ENCODE measurements at regions not wholly inside any gene's neighbourhood (a gene's known extent, or its start where the extent isn't known, plus 50 kb on each side); places are given as distances from the start of the nearest gene placed in this dataset.
"Not testable (repeated sequence)": the region's sequence is repeated elsewhere in the genome, so short reads cannot be mapped to it uniquely, and the experiment has no call there.

DNA sequence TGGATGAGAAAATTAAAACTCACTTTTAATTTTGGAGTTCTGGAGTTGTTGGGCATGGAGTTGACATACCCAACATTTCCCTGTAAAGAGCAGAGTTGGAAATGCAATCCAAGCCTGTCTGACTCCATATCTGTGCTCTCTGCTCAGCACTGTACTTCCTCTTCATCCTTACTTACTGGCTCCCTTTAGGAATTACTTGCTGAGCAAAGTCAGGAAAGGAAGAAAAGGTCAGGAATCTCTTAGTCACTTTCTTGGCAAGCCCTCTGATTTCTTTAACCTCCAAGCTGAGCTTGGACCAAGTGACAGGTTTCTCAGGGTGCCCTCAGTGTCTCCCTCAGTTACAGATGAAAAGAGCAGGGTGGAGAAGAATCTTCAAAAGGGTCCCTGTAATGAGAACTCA is 501.5 kb downstream of the ZIC3 start:
- in situ Hi-C loops (cut with MboI; ENCODE audit: low pct_unique_long_range_greater_than_20kb in 2 of 9, low sequenced_read_pairs in 9 of 9, unreplicated experiment in 9 of 9): no loop called here
- no peak for ATAC-seq (replicated peaks in 6 of 8)
- Histone ChIP-seq H3K4me3 (no peak overlapping the region), H3K4me1 (replicated peaks in 1 of 2) (no peaks in the 10 kb centered on the region), H3K27ac (no peak overlapping the region)

DNA sequence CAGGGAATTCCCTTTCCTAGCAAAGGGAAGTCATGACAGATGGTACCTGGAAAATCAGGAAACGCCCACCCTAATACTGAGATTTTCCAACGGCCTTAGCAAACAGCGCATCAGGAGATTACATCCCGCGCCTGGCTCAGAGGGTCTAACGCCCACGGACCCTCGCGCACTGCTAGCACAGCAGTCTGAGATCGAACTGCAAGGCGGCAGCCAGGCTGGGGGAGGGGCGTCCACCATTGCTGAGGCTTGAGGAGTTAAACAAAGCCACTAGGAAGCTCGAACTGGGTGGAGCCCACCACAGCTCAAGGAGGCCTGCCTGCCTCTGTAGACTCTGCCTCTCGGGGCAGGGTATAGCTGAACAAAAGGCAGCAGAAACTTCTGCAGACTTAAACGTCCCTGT is 507.7 kb downstream of the ZIC3 start:
- 56% methylated on average over 13 of the region's 15 CpGs; no CpG with 5 or more reads in 9 of the 10 experiments for WGBS, 10 experiments
- no peaks in the 10 kb centered on the region for H3K4me1 ChIP-seq (replicated peaks in 1 of 2)
- no peak overlapping the region for H3K27ac ChIP-seq
- no peak overlapping the region for H3K4me3 ChIP-seq
- in situ Hi-C loops (cut with MboI; ENCODE audit: low pct_unique_long_range_greater_than_20kb in 2 of 9, low sequenced_read_pairs in 9 of 9, unreplicated experiment in 9 of 9): no loop called here
- no peak for ATAC-seq (replicated peaks in 6 of 8)

DNA sequence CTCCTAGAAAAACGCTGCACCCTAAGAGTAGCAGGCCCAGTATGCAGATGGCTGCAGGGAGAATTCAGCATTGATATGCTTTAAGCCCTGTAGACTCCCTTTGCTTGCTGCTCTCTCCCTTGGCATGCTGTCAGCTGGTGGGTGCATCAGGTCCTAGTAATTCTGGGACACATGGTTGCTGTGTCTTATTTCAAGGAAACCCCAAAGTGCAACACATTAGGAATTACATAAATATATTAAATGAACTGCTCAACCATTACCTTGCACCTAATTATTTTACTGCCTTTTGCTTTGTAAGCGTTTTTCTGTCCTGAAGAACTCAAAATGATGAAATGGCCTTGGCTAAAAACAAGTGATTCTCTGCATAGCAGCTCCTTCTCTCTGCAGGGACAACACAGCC is 516.3 kb downstream of the ZIC3 start:
- ATAC-seq (replicated peaks in 6 of 8): no peak
- H3K4me1 ChIP-seq (replicated peaks in 1 of 2): no peaks in the 10 kb centered on the region
- H3K27ac ChIP-seq: no peak overlapping the region
- H3K4me3 ChIP-seq: no peak overlapping the region
- in situ Hi-C loops (cut with MboI; ENCODE audit: low pct_unique_long_range_greater_than_20kb in 2 of 9, low sequenced_read_pairs in 9 of 9, unreplicated experiment in 9 of 9): no loop called here
- 0 to 100% (median 42%) methylated on average over 1 to 2 of the region's 2 CpGs; no CpG with 5 or more reads in 6 of the 10 experiments for WGBS, 10 experiments

DNA sequence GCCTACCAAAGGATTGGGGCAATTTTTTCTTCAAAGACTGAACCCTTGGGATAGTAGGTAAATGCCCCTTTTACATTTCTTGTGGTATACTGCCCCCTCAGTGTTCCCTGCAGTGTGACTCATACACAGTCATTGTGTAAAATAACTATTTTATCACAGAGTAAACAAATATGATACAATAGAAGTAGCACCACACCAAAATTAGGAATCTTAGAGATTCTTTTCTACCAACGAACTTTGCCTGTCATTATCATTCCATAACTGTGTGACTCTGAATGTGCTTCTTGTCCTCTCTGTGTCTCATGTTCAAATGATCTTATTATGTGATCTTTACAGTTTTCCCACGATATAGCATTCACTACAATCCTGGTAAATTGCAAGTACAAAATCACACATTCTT is 517.0 kb downstream of the ZIC3 start:
- in situ Hi-C loops (cut with MboI; ENCODE audit: low pct_unique_long_range_greater_than_20kb in 2 of 9, low sequenced_read_pairs in 9 of 9, unreplicated experiment in 9 of 9): no loop called here
- Histone ChIP-seq H3K4me3 (no peak overlapping the region), H3K27ac (no peak overlapping the region), H3K4me1 (replicated peaks in 1 of 2) (no peaks in the 10 kb centered on the region)
- 0 to 100% (median 11%) methylated on average over 1 to 2 of the region's 2 CpGs; no CpG with 5 or more reads in 4 of the 10 experiments for WGBS, 10 experiments
- no peak for ATAC-seq (replicated peaks in 6 of 8)

DNA sequence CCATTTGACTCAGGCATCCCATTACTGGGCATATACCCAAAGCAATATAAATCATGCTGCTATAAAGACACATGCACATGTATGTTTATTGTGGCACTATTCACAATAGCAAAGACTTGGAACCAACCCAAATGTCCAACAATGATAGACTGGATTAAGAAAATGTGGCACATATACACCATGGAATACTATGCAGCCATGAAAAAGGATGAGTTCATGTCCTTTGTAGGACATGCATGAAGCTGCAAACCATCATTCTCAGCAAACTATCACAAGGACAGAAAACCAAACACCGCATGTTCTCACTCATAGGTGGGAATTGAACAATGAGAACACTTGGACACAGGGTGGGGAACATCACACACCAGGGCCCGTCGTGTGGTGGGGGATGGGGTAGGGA is 545.0 kb downstream of the ZIC3 start:
- H3K27ac ChIP-seq; in situ Hi-C loops (cut with MboI; ENCODE audit: low pct_unique_long_range_greater_than_20kb in 2 of 9, low sequenced_read_pairs in 9 of 9, unreplicated experiment in 9 of 9): not testable (repeated sequence)
- WGBS, 10 experiments: 8% methylated on average over 2 of the region's 3 CpGs; no CpG with 5 or more reads in 9 of the 10 experiments

DNA sequence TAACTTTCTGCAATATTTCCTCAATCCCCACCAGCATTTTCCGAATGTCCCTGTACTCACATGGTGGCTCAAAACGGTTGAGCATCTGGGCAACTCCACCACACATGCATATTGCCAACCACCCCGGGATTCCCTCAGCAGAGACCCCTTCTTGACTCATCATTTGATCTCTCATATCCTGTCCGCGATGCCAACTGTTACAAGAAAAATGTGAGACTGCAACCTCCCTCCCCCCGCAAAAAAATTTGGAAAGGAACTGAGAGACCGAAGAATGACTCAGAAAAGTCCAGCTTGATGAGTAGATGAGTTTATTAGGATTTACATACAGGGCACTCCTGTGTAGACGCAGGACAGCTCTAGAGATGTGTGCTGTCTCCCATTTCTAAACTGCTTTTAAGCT is 561.4 kb downstream of the ZIC3 start:
- no peak for ATAC-seq (replicated peaks in 6 of 8)
- 0 to 80% (median 8%) methylated on average over 1 to 8 of the region's 8 CpGs; no CpG with 5 or more reads in 5 of the 10 experiments for WGBS, 10 experiments
- in situ Hi-C loops (cut with MboI; ENCODE audit: low pct_unique_long_range_greater_than_20kb in 2 of 9, low sequenced_read_pairs in 9 of 9, unreplicated experiment in 9 of 9): no loop called here

More for the DNA sequence above, 545.0 kb downstream of the ZIC3 start:
- H3K4me3 ChIP-seq; ATAC-seq (replicated peaks in 6 of 8); H3K4me1 ChIP-seq (replicated peaks in 1 of 2): not testable (repeated sequence)

DNA sequence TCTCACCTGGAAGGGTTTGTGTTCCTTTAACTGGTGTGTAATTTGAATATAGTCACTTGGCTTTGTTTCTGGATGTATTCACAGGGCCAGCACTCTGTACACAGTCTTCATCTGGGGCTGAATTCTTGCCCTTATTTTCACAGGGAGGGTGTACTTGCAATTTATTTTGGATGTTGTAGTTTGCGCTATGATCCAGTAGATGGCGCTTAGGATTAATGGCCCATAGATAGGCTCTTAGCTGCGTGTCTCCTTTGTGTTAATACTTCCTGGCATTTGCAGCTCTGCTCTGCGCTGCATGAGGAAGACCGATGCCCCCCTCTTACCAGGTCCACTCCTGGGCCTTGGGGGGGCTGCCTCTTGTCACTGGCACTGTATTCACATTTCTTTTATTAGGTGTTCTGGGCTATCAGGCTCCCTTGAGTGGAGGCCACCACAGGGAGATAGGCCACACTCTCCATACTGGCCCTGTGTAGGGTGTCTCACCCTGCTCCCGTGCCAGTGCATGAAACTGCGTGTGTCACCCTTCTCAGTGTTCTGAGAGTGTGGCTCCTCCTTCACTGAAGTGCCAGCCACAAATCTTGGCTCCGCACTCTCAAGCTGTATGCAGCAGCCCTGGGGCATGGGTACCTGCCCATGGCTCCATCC is 562.2 kb downstream of the ZIC3 start:
- peak; percentile 59 to 83 (median 72) for ATAC-seq (replicated peaks in 6 of 8)
- no peak overlapping the region for H3K4me3 ChIP-seq
- no peak overlapping the region for H3K27ac ChIP-seq
- H3K4me1 ChIP-seq (replicated peaks in 1 of 2): no peaks in the 10 kb centered on the region
- in situ Hi-C loops (cut with MboI; ENCODE audit: low pct_unique_long_range_greater_than_20kb in 2 of 9, low sequenced_read_pairs in 9 of 9, unreplicated experiment in 9 of 9): no loop called here
- 0 to 40% (median 0%) methylated on average over 3 to 5 of the region's 8 CpGs; no CpG with 5 or more reads in 7 of the 10 experiments for WGBS, 10 experiments

More for the DNA sequence above, 561.4 kb downstream of the ZIC3 start:
- H3K4me1 ChIP-seq (replicated peaks in 1 of 2): no peaks in the 10 kb centered on the region
- H3K4me3 ChIP-seq: no peak overlapping the region
- no peak overlapping the region for H3K27ac ChIP-seq

DNA sequence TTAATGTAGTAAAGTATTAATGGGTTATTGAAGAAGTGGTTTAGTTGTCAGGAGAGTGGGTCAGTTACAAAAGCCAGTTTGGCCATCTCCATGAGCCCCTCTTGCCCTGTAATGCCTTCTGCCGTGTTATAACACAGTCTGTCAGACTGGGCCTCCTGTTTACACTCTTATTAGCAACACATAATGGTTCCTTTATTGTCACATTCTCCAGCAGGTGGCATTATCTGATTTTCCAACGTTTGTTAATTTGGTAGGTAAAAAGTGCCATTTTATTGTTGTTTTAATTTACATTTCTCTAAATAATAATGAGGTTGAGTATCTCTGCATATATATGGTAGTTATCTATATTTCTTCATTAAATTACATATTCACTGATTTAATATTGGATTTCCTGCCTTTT is 560.8 kb downstream of the FGF13 start:
- in situ Hi-C loops (cut with MboI; ENCODE audit: low pct_unique_long_range_greater_than_20kb in 2 of 9, low sequenced_read_pairs in 9 of 9, unreplicated experiment in 9 of 9): no loop called here
- 28% methylated on average over 2 of the region's 2 CpGs; no CpG with 5 or more reads in 9 of the 10 experiments for WGBS, 10 experiments
- Histone ChIP-seq H3K4me3 (no peak overlapping the region), H3K4me1 (replicated peaks in 1 of 2) (no peaks in the 10 kb centered on the region), H3K27ac (no peak overlapping the region)
- ATAC-seq (replicated peaks in 6 of 8): no peak

DNA sequence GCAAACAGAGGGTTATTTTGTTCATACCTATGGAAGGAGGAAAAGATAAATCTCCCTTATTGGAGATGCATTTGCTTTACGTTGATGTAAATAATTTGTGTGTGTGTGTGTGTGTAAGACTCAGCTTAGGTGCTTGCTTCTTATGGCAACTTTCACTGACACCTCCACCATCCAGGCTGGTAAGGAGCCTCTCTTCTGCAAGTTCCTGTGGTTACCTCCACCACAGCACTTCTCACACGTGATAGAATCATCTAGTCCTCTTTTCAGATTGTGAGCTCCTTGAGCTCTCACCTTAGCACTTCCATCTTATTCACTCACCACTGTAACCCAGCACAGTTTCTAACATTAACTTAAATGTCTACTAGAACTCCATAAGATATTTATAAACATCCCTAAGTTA is 553.7 kb downstream of the FGF13 start:
- WGBS, 10 experiments: 0 to 50% methylated on average over 2 of the region's 2 CpGs; no CpG with 5 or more reads in 8 of the 10 experiments
- Histone ChIP-seq H3K4me3 (no peak overlapping the region), H3K27ac (no peak overlapping the region), H3K4me1 (replicated peaks in 1 of 2) (no peaks in the 10 kb centered on the region)
- ATAC-seq (replicated peaks in 6 of 8): no peak
- in situ Hi-C loops (cut with MboI; ENCODE audit: low pct_unique_long_range_greater_than_20kb in 2 of 9, low sequenced_read_pairs in 9 of 9, unreplicated experiment in 9 of 9): no loop called here

DNA sequence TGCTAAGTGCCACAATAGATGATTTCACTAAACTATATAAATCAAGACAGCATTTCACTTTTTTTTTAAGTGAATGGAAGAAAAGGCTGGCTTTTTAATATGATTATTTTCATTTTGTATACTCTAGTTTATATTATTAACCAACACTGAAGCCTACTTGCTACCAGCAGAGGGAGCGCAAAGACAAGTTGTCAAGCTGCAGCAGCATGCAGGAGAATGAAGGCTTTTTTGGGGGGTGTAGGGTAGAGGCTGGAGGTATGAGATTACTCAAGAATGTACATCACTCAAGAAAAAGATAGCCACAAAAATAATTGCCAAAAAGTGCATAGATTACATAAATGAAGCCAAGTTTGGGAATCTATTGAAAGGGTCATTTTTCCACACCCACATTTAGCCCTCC is 519.5 kb downstream of the FGF13 start:
- peak in 3 of 8 experiments; percentile 50 to 56 (median 50) for ATAC-seq (replicated peaks in 6 of 8)
- Histone ChIP-seq H3K4me1 (replicated peaks in 1 of 2) (no peaks in the 10 kb centered on the region), H3K27ac (no peak overlapping the region), H3K4me3 (no peak overlapping the region)
- in situ Hi-C loops (cut with MboI; ENCODE audit: low pct_unique_long_range_greater_than_20kb in 2 of 9, low sequenced_read_pairs in 9 of 9, unreplicated experiment in 9 of 9): loop anchor here in 3 of 9 experiments (10.0 to 25.0 kb wide), 2 partner anchors 545 to 553 kb away; no protein-coding TSS in a partner anchor
- WGBS, 10 experiments: 0% methylated on average over 1 of the region's 1 CpG; no CpG with 5 or more reads in 8 of the 10 experiments

DNA sequence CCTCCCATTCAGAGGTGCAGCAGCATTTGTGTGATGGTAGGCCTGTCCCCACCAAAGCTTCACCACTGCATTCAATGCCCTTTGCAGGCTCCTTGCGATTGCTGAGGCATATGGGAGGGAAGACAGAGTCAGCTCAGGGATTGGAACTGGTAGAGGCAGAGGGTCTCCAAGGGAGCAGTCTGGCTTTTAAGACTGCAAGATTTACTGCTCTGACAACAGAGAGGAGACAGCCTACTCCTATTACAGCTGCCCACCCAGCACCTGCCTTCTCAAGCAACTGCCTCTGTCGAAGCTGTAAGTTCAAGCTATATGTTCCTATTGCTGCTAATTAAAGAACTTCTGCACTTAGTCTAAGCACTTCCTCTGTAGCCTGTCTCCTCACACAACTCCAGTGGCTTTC is 481.8 kb downstream of the FGF13 start:
- in situ Hi-C loops (cut with MboI; ENCODE audit: low pct_unique_long_range_greater_than_20kb in 2 of 9, low sequenced_read_pairs in 9 of 9, unreplicated experiment in 9 of 9): no loop called here
- H3K4me1 ChIP-seq (replicated peaks in 1 of 2): peaks cover 0 to 3% of the 10 kb centered on the region in 2 donors
- 0 to 24% methylated on average over 1 to 2 of the region's 2 CpGs; no CpG with 5 or more reads in 8 of the 10 experiments for WGBS, 10 experiments
- ATAC-seq (replicated peaks in 6 of 8): peak in 1 of 8 experiments; percentile 69
- no peak overlapping the region for H3K4me3 ChIP-seq
- no peak overlapping the region for H3K27ac ChIP-seq

DNA sequence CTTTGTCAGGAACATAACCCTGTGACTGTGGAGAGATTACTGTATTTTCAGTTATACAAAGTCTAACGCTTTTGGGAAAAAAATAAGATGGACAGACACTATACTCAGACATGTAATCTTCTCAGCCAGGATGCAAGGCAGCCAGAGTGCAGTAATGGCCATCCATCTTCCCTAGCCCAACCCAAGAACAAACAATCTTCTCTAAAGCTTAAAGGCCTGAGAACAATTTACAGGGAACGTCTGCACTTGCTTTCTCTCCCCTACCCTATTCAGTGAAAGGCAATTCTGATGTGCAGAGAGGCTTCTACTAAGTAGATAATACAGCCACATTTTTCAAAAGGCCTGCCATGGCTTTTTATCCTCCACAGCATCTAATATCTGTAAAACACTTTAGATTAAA is 471.3 kb downstream of the FGF13 start:
- peak in 5 of 8 experiments; percentile 32 to 86 (median 42) for ATAC-seq (replicated peaks in 6 of 8)
- Histone ChIP-seq H3K4me1 (replicated peaks in 1 of 2) (peaks cover 4 to 7% of the 10 kb centered on the region in 2 donors), H3K27ac (no peak overlapping the region), H3K4me3 (no peak overlapping the region)
- WGBS, 10 experiments: 0 to 29% methylated on average over 1 to 2 of the region's 2 CpGs; no CpG with 5 or more reads in 8 of the 10 experiments
- in situ Hi-C loops (cut with MboI; ENCODE audit: low pct_unique_long_range_greater_than_20kb in 2 of 9, low sequenced_read_pairs in 9 of 9, unreplicated experiment in 9 of 9): no loop called here

DNA sequence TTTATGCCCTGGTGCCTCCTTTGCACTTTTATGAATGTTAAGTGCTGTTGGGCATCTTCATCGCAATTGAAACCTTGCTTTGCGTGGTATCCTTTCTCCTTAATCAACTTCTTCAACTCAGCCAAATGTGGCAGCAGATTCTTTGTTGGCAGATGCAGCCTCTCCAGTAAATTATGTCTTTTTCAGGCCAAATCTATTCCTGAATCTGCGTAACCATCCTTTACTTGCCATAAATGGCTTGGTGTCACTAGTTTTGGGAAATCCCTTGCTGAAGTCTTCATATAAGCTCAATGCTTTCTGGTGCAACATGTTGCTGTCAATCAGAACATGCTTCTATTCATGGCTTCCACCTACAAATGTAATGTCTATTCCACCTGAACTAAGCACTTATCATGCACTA is 457.5 kb downstream of the FGF13 start:
- in situ Hi-C loops (cut with MboI; ENCODE audit: low pct_unique_long_range_greater_than_20kb in 2 of 9, low sequenced_read_pairs in 9 of 9, unreplicated experiment in 9 of 9): no loop called here
- WGBS, 10 experiments: 0 to 50% (median 0%) methylated on average over 1 to 3 of the region's 3 CpGs; no CpG with 5 or more reads in 7 of the 10 experiments
- no peak overlapping the region for H3K4me3 ChIP-seq
- no peak for ATAC-seq (replicated peaks in 6 of 8)
- H3K27ac ChIP-seq: no peak overlapping the region
- H3K4me1 ChIP-seq (replicated peaks in 1 of 2): no peaks in the 10 kb centered on the region

DNA sequence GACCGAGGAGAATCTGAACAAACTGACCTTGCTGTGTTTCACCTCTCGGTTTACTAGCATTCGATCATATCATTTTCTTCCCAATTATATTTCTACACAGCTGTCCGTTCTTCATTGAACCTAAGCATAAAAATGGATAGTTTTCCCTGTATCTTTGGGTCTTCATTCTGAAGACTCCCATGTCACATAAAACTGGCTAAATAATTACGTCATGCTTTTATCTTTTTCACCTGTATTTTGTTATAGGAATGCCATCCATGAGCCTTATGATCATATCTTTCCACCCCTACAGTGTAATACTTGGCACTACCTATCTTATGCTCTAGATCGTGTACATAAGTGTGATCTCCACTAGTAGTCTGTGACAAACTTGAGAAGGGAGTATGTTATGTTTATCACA is 456.1 kb downstream of the FGF13 start:
- in situ Hi-C loops (cut with MboI; ENCODE audit: low pct_unique_long_range_greater_than_20kb in 2 of 9, low sequenced_read_pairs in 9 of 9, unreplicated experiment in 9 of 9): no loop called here
- WGBS, 10 experiments: 0 to 100% (median 52%) methylated on average over 1 to 6 of the region's 6 CpGs; no CpG with 5 or more reads in 6 of the 10 experiments
- no peak for ATAC-seq (replicated peaks in 6 of 8)

More for the DNA sequence above, 456.1 kb downstream of the FGF13 start:
- Histone ChIP-seq H3K4me3 (no peak overlapping the region), H3K4me1 (replicated peaks in 1 of 2) (no peaks in the 10 kb centered on the region), H3K27ac (no peak overlapping the region)

All from motor neuron (in vitro differentiated cells).